PC-3 (cell line): ENCODE measurements at regions not wholly inside any gene's neighbourhood (a gene's known extent, or its start where the extent isn't known, plus 50 kb on each side); places are given as distances from the start of the nearest gene placed in this dataset.

Source experiments
- ATAC-seq: fragments of 200-7000 bp; cut with Tn5 transposase; 2 replicates; pipeline ENCODE4 v1.9.1; 2020; ENCODE audit warnings: mild to moderate bottlenecking, moderate library complexity
- BruUV-seq: library from RNA; stranded (reverse); fragments of 400-500 nt; replicated peaks from 2 replicates; lab custom pipeline; 2021; lab: Mats Ljungman, UMichigan
- CTCF ChIA-PET: fragments of 300-600 bp; sonication (Branson Sonifier 250); formaldehyde crosslinking; loops from one replicate; lab custom pipeline; 2022; ENCODE audit warnings: antibody characterized with exemption; lab: Charles Lee
- POLR2A ChIA-PET: fragments of 300-600 bp; sonication (Branson Sonifier 250); formaldehyde crosslinking; loops from one replicate; lab custom pipeline; 2022; ENCODE audit warnings: antibody characterized with exemption; ENCODE audit not compliant: unreplicated experiment; lab: Charles Lee
- DNase-seq: peaks from one replicate; pipeline ENCODE4 v3.0.0-alpha.2; 2015
- H2AFZ ChIP-seq: fragments of 300-600 bp; sonication (generic); 2 replicates; pipeline ENCODE4 v1.6.0; 2016; ENCODE audit warnings: antibody characterized with exemption, low read length
- H3F3A ChIP-seq: fragments of 300-600 bp; sonication (generic); one replicate; pipeline ENCODE4 v1.6.0; 2017; ENCODE audit warnings: antibody characterized with exemption, low read length, control low read depth, mild to moderate bottlenecking; ENCODE audit not compliant: unreplicated experiment
- H3K27ac ChIP-seq: fragments of 300-600 bp; sonication (generic); 2 replicates; pipeline ENCODE4 v1.5.1; 2016; ENCODE audit warnings: mild to moderate bottlenecking, low read length
- H3K27me3 ChIP-seq: fragments of 300-600 bp; sonication (generic); 2 replicates; pipeline ENCODE4 v1.6.1; 2016; ENCODE audit warnings: low read length, mixed read lengths
- H3K36me3 ChIP-seq: fragments of 300-600 bp; sonication (generic); 2 replicates; pipeline ENCODE4 v1.6.1; 2016; ENCODE audit warnings: low read depth, mixed run types, low read length, mixed read lengths
- H3K4me1 ChIP-seq: fragments of 300-600 bp; sonication (generic); 2 replicates; pipeline ENCODE4 v1.5.1; 2016; ENCODE audit warnings: low read length; ENCODE audit not compliant: insufficient read depth
- H3K4me2 ChIP-seq: fragments of 300-600 bp; sonication (generic); 2 replicates; pipeline ENCODE4 v1.6.0; 2016; ENCODE audit warnings: low read length
- H3K4me3 ChIP-seq: fragments of 300-600 bp; sonication (generic); 2 replicates; pipeline ENCODE4 v1.5.1; 2016; ENCODE audit warnings: mild to moderate bottlenecking, low read length, mixed read lengths
- H3K79me2 ChIP-seq: fragments of 300-600 bp; sonication (generic); 2 replicates; pipeline ENCODE4 v1.6.1; 2017; ENCODE audit warnings: low read length, mixed read lengths
- H3K9ac ChIP-seq: fragments of 300-600 bp; sonication (generic); 2 replicates; pipeline ENCODE4 v1.6.0; 2016; ENCODE audit warnings: mild to moderate bottlenecking, low read length
- H3K9me2 ChIP-seq: fragments of 300-600 bp; sonication (generic); replicated peaks from 2 replicates; pipeline ENCODE4 v1.6.1; 2016; ENCODE audit warnings: mixed run types, low read length, mixed read lengths
- H3K9me3 ChIP-seq: fragments of 300-600 bp; sonication (generic); 2 replicates; pipeline ENCODE4 v1.6.1; 2016; ENCODE audit warnings: low read length, mixed read lengths
- H4K20me1 ChIP-seq: fragments of 300-600 bp; sonication (generic); 2 replicates; pipeline ENCODE4 v1.6.1; 2016; ENCODE audit warnings: low read length, mixed read lengths
- CTCF ChIP-seq: fragments of 300-600 bp; sonication (generic); conservative IDR thresholded peaks from 2 replicates; pipeline ENCODE4 v1.5.1; 2017; ENCODE audit warnings: antibody characterized with exemption, low read depth, mild to moderate bottlenecking, low read length
- EZH2 ChIP-seq: fragments of 300-600 bp; sonication (generic); IDR thresholded peaks from one replicate; pipeline ENCODE4 v1.6.1; 2017; ENCODE audit warnings: antibody characterized with exemption, mild to moderate bottlenecking, low read length; ENCODE audit not compliant: unreplicated experiment
- EZH2phosphoT487 ChIP-seq: fragments of 300-600 bp; sonication (generic); IDR thresholded peaks from 2 replicates; pipeline ENCODE4 v1.6.1; 2018; ENCODE audit warnings: mild to moderate bottlenecking, antibody characterized with exemption, low read length, borderline replicate concordance
- intact Hi-C: fragments of 100-400 bp; cut with micrococcal nuclease; formaldehyde crosslinking; loops from 2 replicates; pipeline ENCODE4 v1.9.0; 2023

- no TSS peak for BruUV-seq
- Histone ChIP-seq H3K79me2 (no peaks in the 10 kb centered on the region), H3K36me3 (no peaks in the 10 kb centered on the region), H3K4me3 (no peak overlapping the region), H3K27me3 (0 out of 2 replicates have a peak, but pooled peaks cover 9% of the 10 kb centered on the region), H3K9me3 (no peaks in the 10 kb centered on the region), H3K27ac (no peak overlapping the region), H3K4me1 (no peaks in the 10 kb centered on the region), H3K9me2 (no peaks in the 10 kb centered on the region), H3F3A (no peaks in the 10 kb centered on the region), H3K9ac (no peak overlapping the region), H4K20me1 (no peaks in the 10 kb centered on the region), H3K4me2 (no peak overlapping the region), H2AFZ (no peak overlapping the region)
- ATAC-seq (no peak), DNase-seq (no peak)
- CTCF ChIA-PET: no interaction called here
- intact Hi-C loops: no loop called here
- POLR2A ChIA-PET: no interaction called here
- TF ChIP-seq EZH2 (no peak), CTCF (no peak), EZH2phosphoT487 (no peak)
Measured at GRCh38 chr1:90147093-90147492, 152.2 kb downstream of the ZNF326 start.

GRCh38 chr1:90144820-90145219, 149.9 kb downstream of the ZNF326 start:
- Histone ChIP-seq H3K27me3 (0 out of 2 replicates have a peak, but pooled peaks cover 9% of the 10 kb centered on the region), H3K9me3 (no peaks in the 10 kb centered on the region), H3F3A (no peaks in the 10 kb centered on the region), H2AFZ (no peak overlapping the region), H3K9ac (no peak overlapping the region), H3K4me3 (no peak overlapping the region), H3K9me2 (no peaks in the 10 kb centered on the region), H3K27ac (no peak overlapping the region), H3K36me3 (no peaks in the 10 kb centered on the region), H4K20me1 (no peaks in the 10 kb centered on the region), H3K4me1 (no peaks in the 10 kb centered on the region), H3K79me2 (no peaks in the 10 kb centered on the region), H3K4me2 (no peak overlapping the region)
- no peak for DNase-seq
- no peak for ATAC-seq
- no peak for TF ChIP-seq EZH2
- TF ChIP-seq EZH2phosphoT487: no peak
- no peak for TF ChIP-seq CTCF
- intact Hi-C loops: no loop called here
- no TSS peak for BruUV-seq
- ChIA-PET POLR2A (no interaction called here), CTCF (no interaction called here)

- no TSS peak for BruUV-seq
- Histone ChIP-seq H3K4me2 (no peak overlapping the region), H3K4me1 (no peaks in the 10 kb centered on the region), H3K27ac (no peak overlapping the region), H4K20me1 (no peaks in the 10 kb centered on the region), H2AFZ (no peak overlapping the region), H3K27me3 (0 out of 2 replicates have a peak, but pooled peaks cover 9% of the 10 kb centered on the region), H3K9me3 (no peaks in the 10 kb centered on the region), H3F3A (no peaks in the 10 kb centered on the region), H3K36me3 (no peaks in the 10 kb centered on the region), H3K9me2 (no peaks in the 10 kb centered on the region), H3K9ac (no peak overlapping the region), H3K4me3 (no peak overlapping the region), H3K79me2 (no peaks in the 10 kb centered on the region)
- no peak for DNase-seq
- no peak for TF ChIP-seq EZH2
- TF ChIP-seq CTCF: no peak
- TF ChIP-seq EZH2phosphoT487: no peak
- ChIA-PET POLR2A (no interaction called here), CTCF (no interaction called here)
- intact Hi-C loops: no loop called here
- no peak for ATAC-seq
Measured at GRCh38 chr1:90143591-90143990, 148.7 kb downstream of the ZNF326 start.
